ENCODE measurements at regions not wholly inside any gene's neighbourhood (a gene's known extent, or its start where the extent isn't known, plus 50 kb on each side); places are given as distances from the start of the nearest gene placed in this dataset.

DNA sequence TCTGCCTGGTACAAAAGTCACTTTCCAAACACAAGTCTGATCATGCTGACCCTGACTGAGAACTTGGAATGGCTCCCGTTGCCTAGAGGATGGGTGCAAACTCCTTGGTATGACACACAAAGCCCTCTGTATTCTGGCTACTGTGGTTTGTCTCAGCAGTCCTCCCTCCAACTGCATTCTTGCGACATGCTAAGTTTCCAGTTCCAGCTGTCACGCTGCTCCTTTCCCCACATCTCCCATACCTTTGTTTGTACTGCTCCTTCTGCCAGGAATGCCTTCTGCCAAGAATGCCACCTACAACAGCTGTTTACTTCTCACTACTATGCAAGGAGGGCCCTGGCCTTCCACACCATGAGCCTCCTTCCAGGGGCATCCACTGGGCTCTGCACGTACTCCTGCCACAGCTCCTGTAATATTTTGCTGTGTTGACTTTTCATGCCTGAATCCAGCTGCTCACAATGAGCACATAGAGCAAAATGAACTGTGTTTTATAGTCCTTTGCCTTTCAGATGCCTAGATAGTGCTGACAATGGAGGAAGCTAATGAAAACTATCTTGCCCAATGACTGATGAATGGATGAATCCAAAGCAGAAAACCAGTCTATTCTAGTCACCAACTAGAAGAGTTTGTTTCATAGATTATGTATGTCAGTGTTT is 543.7 kb downstream of the EFNB2 start:
- TF ChIP-seq, protein P1, sequence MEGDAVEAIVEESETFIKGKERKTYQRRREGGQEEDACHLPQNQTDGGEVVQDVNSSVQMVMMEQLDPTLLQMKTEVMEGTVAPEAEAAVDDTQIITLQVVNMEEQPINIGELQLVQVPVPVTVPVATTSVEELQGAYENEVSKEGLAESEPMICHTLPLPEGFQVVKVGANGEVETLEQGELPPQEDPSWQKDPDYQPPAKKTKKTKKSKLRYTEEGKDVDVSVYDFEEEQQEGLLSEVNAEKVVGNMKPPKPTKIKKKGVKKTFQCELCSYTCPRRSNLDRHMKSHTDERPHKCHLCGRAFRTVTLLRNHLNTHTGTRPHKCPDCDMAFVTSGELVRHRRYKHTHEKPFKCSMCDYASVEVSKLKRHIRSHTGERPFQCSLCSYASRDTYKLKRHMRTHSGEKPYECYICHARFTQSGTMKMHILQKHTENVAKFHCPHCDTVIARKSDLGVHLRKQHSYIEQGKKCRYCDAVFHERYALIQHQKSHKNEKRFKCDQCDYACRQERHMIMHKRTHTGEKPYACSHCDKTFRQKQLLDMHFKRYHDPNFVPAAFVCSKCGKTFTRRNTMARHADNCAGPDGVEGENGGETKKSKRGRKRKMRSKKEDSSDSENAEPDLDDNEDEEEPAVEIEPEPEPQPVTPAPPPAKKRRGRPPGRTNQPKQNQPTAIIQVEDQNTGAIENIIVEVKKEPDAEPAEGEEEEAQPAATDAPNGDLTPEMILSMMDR (IDR thresholded peaks at IDR 0.05): no peak
- no peak for TF ChIP-seq POLR2A (IDR thresholded peaks at IDR 0.05)
